Panc1 (cell line): ENCODE measurements at regions not wholly inside any gene's neighbourhood (a gene's known extent, or its start where the extent isn't known, plus 50 kb on each side); places are given as distances from the start of the nearest gene placed in this dataset.

Source experiments
- ATAC-seq: fragments of 200-7000 bp; cut with Tn5 transposase; 2 replicates; pipeline ENCODE4 v1.9.1; 2020; ENCODE audit warnings: mild to moderate bottlenecking, moderate library complexity
- BruUV-seq: library from RNA; stranded (reverse); fragments of 400-500 nt; replicated peaks from 2 replicates; lab custom pipeline; 2021; lab: Mats Ljungman, UMichigan
- CTCF ChIA-PET: fragments of 300-600 bp; sonication (Branson Sonifier 250); formaldehyde crosslinking; loops from one replicate; lab custom pipeline; 2022; ENCODE audit warnings: antibody characterized with exemption; lab: Charles Lee
- POLR2A ChIA-PET: fragments of 300-600 bp; sonication (Branson Sonifier 250); formaldehyde crosslinking; loops from one replicate; lab custom pipeline; 2022; ENCODE audit warnings: antibody characterized with exemption; lab: Charles Lee
- DNase-seq: peaks from one replicate; pipeline ENCODE4 v3.0.0-alpha.2; 2010; ENCODE audit warnings: low read depth, low spot score
- H3K27ac ChIP-seq: 2 replicates; pipeline ENCODE4 v1.5.1; 2011; ENCODE audit warnings: mild to moderate bottlenecking, low read length, inconsistent platforms
- H3K27me3 ChIP-seq: fragments of 200-500 bp; sonication (Bioruptor generic); 2 replicates; pipeline ENCODE4 v1.6.0; 2014; ENCODE audit warnings: low read length, inconsistent platforms; ENCODE audit not compliant: control insufficient read depth, insufficient read depth
- H3K36me3 ChIP-seq: fragments of 200-500 bp; sonication (Bioruptor generic); 2 replicates; pipeline ENCODE4 v1.5.1; 2014; ENCODE audit warnings: inconsistent platforms, mild to moderate bottlenecking, low read length, moderate library complexity; ENCODE audit not compliant: control insufficient read depth, insufficient read depth
- H3K4me1 ChIP-seq: 2 replicates; pipeline ENCODE4 v1.5.1; 2011; ENCODE audit warnings: inconsistent platforms, mild to moderate bottlenecking, low read length, moderate library complexity; ENCODE audit not compliant: control insufficient read depth, insufficient read depth
- H3K4me3 ChIP-seq, 2 experiments: 2 replicates each; pipeline ENCODE4 v1.5.1; 2011 to 2012; ENCODE audit warnings: low read depth in 2 of 2, low read length in 2 of 2, mild to moderate bottlenecking in 2 of 2, inconsistent platforms in 1 of 2, moderate library complexity in 1 of 2
- H3K9me3 ChIP-seq: fragments of 200-500 bp; sonication (Bioruptor generic); 2 replicates; pipeline ENCODE4 v1.5.1; 2014; ENCODE audit warnings: low read depth, mild to moderate bottlenecking, inconsistent platforms, low read length, moderate library complexity; ENCODE audit not compliant: control insufficient read depth, insufficient read depth
- CTCF ChIP-seq: fragments of 450-650 bp; IDR thresholded peaks from 2 replicates; pipeline ENCODE4 v1.5.1; 2017; ENCODE audit warnings: mild to moderate bottlenecking
- POLR2AphosphoS5 ChIP-seq: IDR thresholded peaks from 2 replicates; pipeline ENCODE4 v1.6.1; 2012; ENCODE audit warnings: mild to moderate bottlenecking, low read depth, low read length, moderate library complexity
- REST ChIP-seq, 2 experiments: IDR thresholded peaks; 2 replicates each; pipeline ENCODE4 v1.6.1; 2011 to 2012; ENCODE audit warnings: low read depth in 2 of 2, control low read depth in 1 of 2, low read length in 1 of 2, mild to moderate bottlenecking in 1 of 2, moderate library complexity in 1 of 2; ENCODE audit not compliant: insufficient read depth in 1 of 2
- SIN3A ChIP-seq: IDR thresholded peaks from 2 replicates; pipeline ENCODE4 v1.6.1; 2012; ENCODE audit warnings: low read depth, mild to moderate bottlenecking, low read length, moderate library complexity, borderline replicate concordance; ENCODE audit not compliant: insufficient read depth
- TCF7L2 ChIP-seq: IDR thresholded peaks from 2 replicates; pipeline ENCODE4 v1.6.1; 2011; ENCODE audit warnings: mild to moderate bottlenecking, low read depth, low read length, inconsistent platforms
- in situ Hi-C: cut with HindIII; loops from 2 replicates; pipeline ENCODE4 v1.10.0; 2016; ENCODE audit warnings: low sequenced_read_pairs, low pct_unique_long_range_greater_than_20kb
- intact Hi-C: fragments of 100-400 bp; cut with micrococcal nuclease; formaldehyde crosslinking; loops from one replicate; pipeline ENCODE4 v1.10.0; 2022; ENCODE audit not compliant: unreplicated experiment

- intact Hi-C loops = loop anchor here (5.0 kb wide), 1 partner anchor 574 kb away; no protein-coding TSS in a partner anchor
- CTCF ChIA-PET = no interaction called here
These were observed 340.2 kb upstream of the CHD6 start for GRCh38 chr20:41958391-41958790.

GRCh38 chr20:41956338-41957074 is 338.3 kb upstream of the CHD6 start:
- Histone ChIP-seq H3K27me3 (no peaks in the 10 kb centered on the region), H3K9me3 (no peaks in the 10 kb centered on the region), H3K4me1 (no peaks in the 10 kb centered on the region), H3K4me3 (no peak overlapping the region), H3K36me3 (no peaks in the 10 kb centered on the region), H3K27ac (no peak overlapping the region)
- TF ChIP-seq CTCF (peak; percentile 72), POLR2AphosphoS5 (no peak)
- ATAC-seq (0 out of 2 replicates have a peak, but pooled peaks have one; percentile 45), DNase-seq (peak; percentile 13)
- in situ Hi-C loops (no loop called here), intact Hi-C loops (loop anchor here (5.0 kb wide), 1 partner anchor 576 kb away; no protein-coding TSS in a partner anchor)
- ChIA-PET POLR2A (no interaction called here), CTCF (no interaction called here)
- no TSS peak for BruUV-seq

More at GRCh38 chr20:41958391-41958790, 340.2 kb upstream of the CHD6 start:
- ATAC-seq (no peak), DNase-seq (no peak)
- Histone ChIP-seq H3K4me1 (no peaks in the 10 kb centered on the region), H3K4me3 (no peak overlapping the region), H3K27me3 (no peaks in the 10 kb centered on the region), H3K27ac (no peak overlapping the region), H3K36me3 (no peaks in the 10 kb centered on the region), H3K9me3 (no peaks in the 10 kb centered on the region)
- no peak for TF ChIP-seq SIN3A
- no TSS peak for BruUV-seq
- in situ Hi-C loops = no loop called here
- POLR2A ChIA-PET = no interaction called here

GRCh38 chr20:41952166-41952565 is 334.0 kb upstream of the CHD6 start:
- CTCF ChIA-PET = no interaction called here

More at GRCh38 chr20:41952166-41952565, 334.0 kb upstream of the CHD6 start:
- BruUV-seq = no TSS peak
- Histone ChIP-seq H3K4me1 (no peaks in the 10 kb centered on the region), H3K36me3 (no peaks in the 10 kb centered on the region), H3K27me3 (no peaks in the 10 kb centered on the region), H3K4me3 (no peak overlapping the region), H3K9me3 (no peaks in the 10 kb centered on the region), H3K27ac (no peak overlapping the region)
- in situ Hi-C loops (no loop called here), intact Hi-C loops (no loop called here)
- DNase-seq = no peak
- POLR2A ChIA-PET = no interaction called here
- TF ChIP-seq REST (IDR thresholded peaks at IDR 0.05; ENCODE audit: insufficient read depth in 1 of 2, low read depth in 2 of 2, low read length in 1 of 2) (no peak), CTCF (no peak), TCF7L2 (no peak), SIN3A (no peak), POLR2AphosphoS5 (no peak)
- ATAC-seq = no peak
